ENCODE measurements at regions not wholly inside any gene's neighbourhood (a gene's known extent, or its start where the extent isn't known, plus 50 kb on each side); places are given as distances from the start of the nearest gene placed in this dataset.
"Not testable (repeated sequence)": the region's sequence is repeated elsewhere in the genome, so short reads cannot be mapped to it uniquely, and the experiment has no call there.

- no peak for DNase-seq (ENCODE audit: low spot score)
Observed at GRCh38 chr4:22573198-22573597, 57.3 kb upstream of the ADGRA3 start.

- DNase-seq (ENCODE audit: low spot score): no peak
Observed at GRCh38 chr4:22573641-22574040, 57.8 kb upstream of the ADGRA3 start.

- no peak for DNase-seq (ENCODE audit: low spot score)
Observed at GRCh38 chr4:22574424-22574823, 58.6 kb upstream of the ADGRA3 start.

GRCh38 chr4:22574880-22575279, 59.0 kb upstream of the ADGRA3 start:
- no peak for DNase-seq (ENCODE audit: low spot score)

GRCh38 chr4:22587253-22587652, 71.4 kb upstream of the ADGRA3 start:
- DNase-seq (ENCODE audit: low spot score): no peak

GRCh38 chr4:22593933-22594332, 78.1 kb upstream of the ADGRA3 start:
- no peak for DNase-seq (ENCODE audit: low spot score)

- DNase-seq (ENCODE audit: low spot score): no peak
Observed at GRCh38 chr4:22595684-22596083, 79.8 kb upstream of the ADGRA3 start.

- no peak for DNase-seq (ENCODE audit: low spot score)
Observed at GRCh38 chr4:22596409-22596808, 80.5 kb upstream of the ADGRA3 start.

GRCh38 chr4:22597471-22597870, 81.6 kb upstream of the ADGRA3 start:
- no peak for DNase-seq (ENCODE audit: low spot score)

- DNase-seq (ENCODE audit: low spot score): not testable (repeated sequence)
Observed at GRCh38 chr4:22598113-22599047, 82.5 kb upstream of the ADGRA3 start.

GRCh38 chr4:22599228-22599928, 83.5 kb upstream of the ADGRA3 start:
- not testable (repeated sequence) for DNase-seq (ENCODE audit: low spot score)

GRCh38 chr4:22599929-22600432, 84.1 kb upstream of the ADGRA3 start:
- DNase-seq (ENCODE audit: low spot score): not testable (repeated sequence)

GRCh38 chr4:22601638-22602037, 85.8 kb upstream of the ADGRA3 start:
- DNase-seq (ENCODE audit: low spot score): not testable (repeated sequence)

GRCh38 chr4:22607382-22607781, 85.4 kb upstream of the GBA3 start:
- DNase-seq (ENCODE audit: low spot score): peak; percentile 60

GRCh38 chr4:22609951-22610525, 82.7 kb upstream of the GBA3 start:
- DNase-seq (ENCODE audit: low spot score): not testable (repeated sequence)

- DNase-seq (ENCODE audit: low spot score): no peak
Observed at GRCh38 chr4:22614114-22614513, 78.6 kb upstream of the GBA3 start.

- DNase-seq (ENCODE audit: low spot score): no peak
Observed at GRCh38 chr4:22616516-22616915, 76.2 kb upstream of the GBA3 start.

GRCh38 chr4:22620144-22620543, 72.6 kb upstream of the GBA3 start:
- DNase-seq (ENCODE audit: low spot score): not testable (repeated sequence)

- DNase-seq (ENCODE audit: low spot score): not testable (repeated sequence)
Observed at GRCh38 chr4:22621970-22622369, 70.8 kb upstream of the GBA3 start.

GRCh38 chr4:22624002-22624401, 68.7 kb upstream of the GBA3 start:
- not testable (repeated sequence) for DNase-seq (ENCODE audit: low spot score)

- no peak for DNase-seq (ENCODE audit: low spot score)
Observed at GRCh38 chr4:22625311-22625710, 67.4 kb upstream of the GBA3 start.

GRCh38 chr4:22627851-22628250, 64.9 kb upstream of the GBA3 start:
- not testable (repeated sequence) for DNase-seq (ENCODE audit: low spot score)
